Nephron progenitor cell (in vitro differentiated cells): ENCODE measurements at regions not wholly inside any gene's neighbourhood (a gene's known extent, or its start where the extent isn't known, plus 50 kb on each side); places are given as distances from the start of the nearest gene placed in this dataset.

ENCODE experiments used
- DNase-seq: peaks from one replicate; pipeline ENCODE4 v3.0.0; 2021
- H3K27ac Mint-ChIP-seq: 2 replicates; pipeline ENCODE4 v1.8.0; 2021; ENCODE audit warnings: mild to moderate bottlenecking, moderate library complexity, mixed read lengths
- H3K27me3 Mint-ChIP-seq: 2 replicates; pipeline ENCODE4 v1.8.0; 2021; ENCODE audit warnings: mild to moderate bottlenecking, low read depth, mixed read lengths; ENCODE audit not compliant: poor library complexity
- H3K36me3 Mint-ChIP-seq: 2 replicates; pipeline ENCODE4 v1.8.0; 2021; ENCODE audit warnings: low read depth, mixed read lengths
- H3K4me1 Mint-ChIP-seq: 2 replicates; pipeline ENCODE4 v1.8.0; 2021; ENCODE audit warnings: mixed read lengths
- H3K4me3 Mint-ChIP-seq: 2 replicates; pipeline ENCODE4 v1.8.0; 2021; ENCODE audit warnings: mild to moderate bottlenecking, moderate library complexity, mixed read lengths
- H3K9me3 Mint-ChIP-seq: 2 replicates; pipeline ENCODE4 v1.8.0; 2021; ENCODE audit warnings: mild to moderate bottlenecking, moderate library complexity, mixed read lengths
- CTCF ChIP-seq: fragments of 200-600 bp; sonication (generic); IDR thresholded peaks from 2 replicates; pipeline ENCODE4 v1.5.0; 2021; ENCODE audit warnings: antibody characterized with exemption

- Mint-ChIP-seq H3K36me3 (peaks cover 19% of the 10 kb centered on the region), H3K27ac (peak overlapping the region; percentile 29), H3K4me3 (peak overlapping the region; percentile 5), H3K27me3 (peaks cover 18% of the 10 kb centered on the region), H3K4me1 (peaks cover 63% of the 10 kb centered on the region), H3K9me3 (peaks cover 33% of the 10 kb centered on the region)
- TF ChIP-seq CTCF: no peak
- peak; percentile 68 for DNase-seq
These were observed 138.3 kb upstream of the CYP1B1 start for GRCh38 chr2:38214209-38214717.

DNA sequence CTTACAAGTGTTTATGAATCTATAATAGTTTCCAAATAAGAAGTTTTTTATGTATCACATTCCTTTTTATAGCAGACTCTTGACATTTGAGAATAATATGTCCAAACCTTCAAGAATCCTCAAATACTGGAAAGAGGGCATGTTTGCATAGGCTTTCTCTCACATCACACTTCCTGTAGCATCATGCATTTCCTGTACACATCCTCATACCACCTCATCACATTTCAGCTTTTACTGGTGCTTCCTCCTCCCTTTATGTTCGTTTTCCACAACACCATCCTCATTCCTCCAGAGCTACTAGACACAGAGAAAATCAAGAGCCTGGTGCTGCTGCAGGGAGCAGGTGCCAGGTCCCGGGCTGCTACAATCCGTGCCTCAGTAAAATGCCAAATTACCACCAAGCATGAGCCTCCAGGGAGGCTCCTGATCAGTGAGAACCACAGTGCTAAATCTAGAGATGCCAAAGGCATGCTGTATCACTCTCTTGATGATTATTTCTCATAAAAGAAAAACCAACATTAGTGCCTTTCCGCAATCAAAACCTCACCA is 137.7 kb upstream of the CYP1B1 start:
- peaks cover 58% of the 10 kb centered on the region for H3K4me1 Mint-ChIP-seq
- H3K9me3 Mint-ChIP-seq: peaks cover 29% of the 10 kb centered on the region
- no peak overlapping the region for H3K27ac Mint-ChIP-seq
- no peak overlapping the region for H3K4me3 Mint-ChIP-seq
- H3K27me3 Mint-ChIP-seq: peaks cover 18% of the 10 kb centered on the region
- H3K36me3 Mint-ChIP-seq: peaks cover 19% of the 10 kb centered on the region
- no peak for TF ChIP-seq CTCF
- no peak for DNase-seq

DNA sequence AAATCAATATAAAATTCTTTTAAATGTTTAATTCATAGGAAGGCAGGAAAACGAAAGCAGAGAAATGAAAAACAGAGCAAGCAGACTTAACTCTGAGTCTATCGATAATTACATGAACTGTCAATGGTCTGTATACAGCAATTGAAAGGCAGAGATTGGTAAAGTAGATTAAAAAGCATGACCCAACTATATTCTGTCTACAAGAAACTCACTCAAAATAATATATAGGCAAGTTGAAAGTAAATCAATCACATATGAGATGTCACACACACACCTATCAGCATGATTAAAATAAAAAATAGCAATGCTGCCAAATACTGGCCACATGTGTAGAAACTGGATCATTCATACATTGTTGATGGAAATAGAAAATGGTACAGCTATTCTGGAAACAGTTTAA is 136.4 kb upstream of the CYP1B1 start:
- Mint-ChIP-seq H3K36me3 (peaks cover 19% of the 10 kb centered on the region), H3K27me3 (peaks cover 14% of the 10 kb centered on the region), H3K27ac (no peak overlapping the region), H3K9me3 (peaks cover 39% of the 10 kb centered on the region), H3K4me3 (no peak overlapping the region), H3K4me1 (peaks cover 44% of the 10 kb centered on the region)
- no peak for TF ChIP-seq CTCF
- no peak for DNase-seq

GRCh38 chr2:38207168-38207567 is 131.2 kb upstream of the CYP1B1 start:
- no peak for DNase-seq
- H3K36me3 Mint-ChIP-seq: peaks cover 19% of the 10 kb centered on the region
- peaks cover 9% of the 10 kb centered on the region for H3K27me3 Mint-ChIP-seq
- no peak for TF ChIP-seq CTCF
- no peak overlapping the region for H3K27ac Mint-ChIP-seq
- H3K9me3 Mint-ChIP-seq: peaks cover 60% of the 10 kb centered on the region
- H3K4me3 Mint-ChIP-seq: no peak overlapping the region
- H3K4me1 Mint-ChIP-seq: peaks cover 7% of the 10 kb centered on the region

DNA sequence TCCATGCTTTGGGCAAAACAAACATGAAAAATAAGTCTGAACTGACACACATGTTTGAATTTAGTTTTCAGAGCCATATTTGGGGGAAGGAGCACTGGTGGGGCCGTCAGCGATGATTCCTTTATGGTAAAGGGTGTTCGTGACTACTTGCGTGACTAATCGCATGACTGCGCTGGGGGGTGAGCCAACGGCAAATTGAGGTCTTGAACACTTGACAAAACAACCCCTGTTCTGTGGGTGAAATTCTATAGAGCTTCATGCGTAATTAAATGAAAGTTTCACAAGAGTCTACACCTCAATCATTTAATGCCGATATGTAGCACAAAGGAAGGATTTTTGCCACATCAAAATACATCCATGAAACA is 127.5 kb upstream of the CYP1B1 start:
- Mint-ChIP-seq H3K36me3 (no peaks in the 10 kb centered on the region), H3K4me1 (peaks cover 42% of the 10 kb centered on the region), H3K9me3 (peaks cover 37% of the 10 kb centered on the region), H3K4me3 (no peak overlapping the region), H3K27me3 (peaks cover 14% of the 10 kb centered on the region), H3K27ac (no peak overlapping the region)
- no peak for TF ChIP-seq CTCF
- DNase-seq: no peak

DNA sequence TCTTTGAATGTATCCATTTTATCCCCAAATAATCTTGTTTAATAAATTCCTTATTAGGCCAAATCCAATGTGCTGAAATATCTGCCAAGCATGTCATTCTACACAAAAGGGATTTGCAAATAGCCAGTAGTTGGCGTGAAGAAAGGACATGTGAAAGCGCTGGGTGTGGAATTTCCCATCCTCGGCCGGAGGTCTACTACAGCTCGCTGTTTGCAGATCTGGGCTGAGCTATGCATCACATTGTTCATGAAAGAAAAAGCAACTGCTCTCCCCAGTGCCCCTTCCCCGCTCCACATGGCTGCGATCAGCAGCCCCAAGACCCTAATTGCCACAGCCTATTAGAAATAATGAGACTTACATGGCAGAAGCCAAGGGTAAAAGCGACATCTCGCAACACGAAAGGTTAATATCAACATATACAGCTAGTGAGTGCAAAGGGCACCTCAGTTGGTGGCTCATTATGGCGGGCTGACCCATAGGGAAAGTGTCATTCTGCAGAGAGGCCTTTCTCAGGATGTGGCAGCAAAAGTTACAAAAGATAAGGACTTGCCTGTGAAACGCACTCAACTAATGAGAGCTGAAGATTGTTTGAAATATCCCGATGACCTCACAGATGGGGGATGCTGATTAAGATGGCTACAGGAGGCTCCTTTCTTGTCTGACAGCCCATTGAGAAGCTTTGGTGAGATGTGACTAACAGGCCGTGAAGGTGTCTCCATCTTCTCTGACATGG is 126.9 kb upstream of the CYP1B1 start:
- no peaks in the 10 kb centered on the region for H3K36me3 Mint-ChIP-seq
- peaks cover 32% of the 10 kb centered on the region for H3K9me3 Mint-ChIP-seq
- peaks cover 14% of the 10 kb centered on the region for H3K27me3 Mint-ChIP-seq
- no peak for TF ChIP-seq CTCF
- no peak for DNase-seq
- no peak overlapping the region for H3K27ac Mint-ChIP-seq
- H3K4me3 Mint-ChIP-seq: no peak overlapping the region
- H3K4me1 Mint-ChIP-seq: peaks cover 42% of the 10 kb centered on the region
